ENCODE measurements at regions not wholly inside any gene's neighbourhood (a gene's known extent, or its start where the extent isn't known, plus 50 kb on each side); places are given as distances from the start of the nearest gene placed in this dataset.
"Not testable (repeated sequence)": the region's sequence is repeated elsewhere in the genome, so short reads cannot be mapped to it uniquely, and the experiment has no call there.

DNA sequence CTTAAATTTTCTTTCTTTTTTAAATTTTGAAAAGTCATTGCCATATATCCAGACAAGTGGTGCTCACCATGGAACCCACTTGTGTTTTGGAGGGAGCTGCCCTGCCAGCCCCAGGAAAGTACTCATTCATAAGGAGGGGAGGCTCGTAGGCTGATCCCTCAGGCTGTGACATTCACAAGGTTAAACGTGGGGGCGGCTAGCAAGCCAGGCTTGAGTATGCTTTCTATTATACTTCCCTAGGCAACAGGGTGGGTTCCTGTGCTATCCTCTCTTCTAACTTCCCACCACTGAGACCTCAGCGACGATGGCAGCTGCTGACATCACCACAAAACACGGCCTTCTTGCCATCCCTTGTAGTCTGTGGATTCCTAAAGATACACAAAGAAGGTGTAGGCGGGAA is 160.5 kb upstream of the C2CD4B start:
- no peak overlapping the region for H3K27ac ChIP-seq
- TF ChIP-seq, protein P1, sequence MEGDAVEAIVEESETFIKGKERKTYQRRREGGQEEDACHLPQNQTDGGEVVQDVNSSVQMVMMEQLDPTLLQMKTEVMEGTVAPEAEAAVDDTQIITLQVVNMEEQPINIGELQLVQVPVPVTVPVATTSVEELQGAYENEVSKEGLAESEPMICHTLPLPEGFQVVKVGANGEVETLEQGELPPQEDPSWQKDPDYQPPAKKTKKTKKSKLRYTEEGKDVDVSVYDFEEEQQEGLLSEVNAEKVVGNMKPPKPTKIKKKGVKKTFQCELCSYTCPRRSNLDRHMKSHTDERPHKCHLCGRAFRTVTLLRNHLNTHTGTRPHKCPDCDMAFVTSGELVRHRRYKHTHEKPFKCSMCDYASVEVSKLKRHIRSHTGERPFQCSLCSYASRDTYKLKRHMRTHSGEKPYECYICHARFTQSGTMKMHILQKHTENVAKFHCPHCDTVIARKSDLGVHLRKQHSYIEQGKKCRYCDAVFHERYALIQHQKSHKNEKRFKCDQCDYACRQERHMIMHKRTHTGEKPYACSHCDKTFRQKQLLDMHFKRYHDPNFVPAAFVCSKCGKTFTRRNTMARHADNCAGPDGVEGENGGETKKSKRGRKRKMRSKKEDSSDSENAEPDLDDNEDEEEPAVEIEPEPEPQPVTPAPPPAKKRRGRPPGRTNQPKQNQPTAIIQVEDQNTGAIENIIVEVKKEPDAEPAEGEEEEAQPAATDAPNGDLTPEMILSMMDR (IDR thresholded peaks at IDR 0.05): no peak
- no peak overlapping the region for H3K9ac ChIP-seq
- no peak overlapping the region for H3K4me2 ChIP-seq (ENCODE audit: low read length)
- no peaks in the 10 kb centered on the region for H3K79me2 ChIP-seq
- no peak overlapping the region for H2AFZ ChIP-seq
- no peaks in the 10 kb centered on the region for H3K36me3 ChIP-seq (ENCODE audit: control insufficient read depth, insufficient read depth, low read length)
- no peak overlapping the region for H3K4me3 ChIP-seq (ENCODE audit: low read depth, low read length)
- no peaks in the 10 kb centered on the region for H3K4me1 ChIP-seq
- no peaks in the 10 kb centered on the region for H3K9me3 ChIP-seq (ENCODE audit: control insufficient read depth, low read length)
- H3K27me3 ChIP-seq (ENCODE audit: control insufficient read depth, insufficient read depth, low read length): no peaks in the 10 kb centered on the region

DNA sequence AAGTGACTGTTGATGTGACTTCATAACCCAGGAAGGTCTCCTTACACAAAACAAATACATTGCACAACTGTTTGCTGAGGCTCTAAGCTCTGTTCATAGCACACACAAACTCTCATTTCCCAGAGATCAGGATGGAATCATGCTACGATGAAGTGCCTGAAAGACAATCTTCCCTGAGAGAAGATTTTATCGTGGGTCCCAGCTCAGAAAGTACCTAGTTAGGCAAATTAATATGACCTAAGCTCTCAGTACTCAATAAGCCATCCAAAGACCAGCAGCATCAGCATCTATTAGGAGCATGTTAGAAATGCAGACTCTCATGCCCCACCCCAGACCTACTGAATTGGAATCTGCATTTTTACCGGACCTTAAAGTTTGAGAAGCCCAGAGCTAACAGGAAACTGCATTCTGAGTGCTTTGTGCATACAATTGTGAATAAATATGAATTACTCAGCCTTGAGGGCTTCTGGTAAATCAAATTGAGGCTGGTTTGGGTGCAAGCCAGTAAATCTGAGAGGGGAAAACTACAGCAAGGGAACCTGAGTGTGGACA is 161.5 kb upstream of the C2CD4B start:
- H3K9me3 ChIP-seq (ENCODE audit: control insufficient read depth, low read length): no peaks in the 10 kb centered on the region
- no peaks in the 10 kb centered on the region for H3K79me2 ChIP-seq
- no peak overlapping the region for H3K27ac ChIP-seq
- no peaks in the 10 kb centered on the region for H3K4me1 ChIP-seq
- TF ChIP-seq, protein P1 (IDR thresholded peaks at IDR 0.05): no peak
- no peaks in the 10 kb centered on the region for H3K27me3 ChIP-seq (ENCODE audit: control insufficient read depth, insufficient read depth, low read length)
- H2AFZ ChIP-seq: no peak overlapping the region
- H3K9ac ChIP-seq: no peak overlapping the region
- no peaks in the 10 kb centered on the region for H3K36me3 ChIP-seq (ENCODE audit: control insufficient read depth, insufficient read depth, low read length)
- H3K4me3 ChIP-seq (ENCODE audit: low read depth, low read length): no peak overlapping the region
- H3K4me2 ChIP-seq (ENCODE audit: low read length): no peak overlapping the region

GRCh38 chr15:62327406-62327805 is 162.3 kb upstream of the C2CD4B start:
- H3K4me1 ChIP-seq: no peaks in the 10 kb centered on the region
- TF ChIP-seq, protein P1 (IDR thresholded peaks at IDR 0.05): no peak
- no peak overlapping the region for H2AFZ ChIP-seq
- no peaks in the 10 kb centered on the region for H3K9me3 ChIP-seq (ENCODE audit: control insufficient read depth, low read length)
- H3K27ac ChIP-seq: no peak overlapping the region
- no peaks in the 10 kb centered on the region for H3K79me2 ChIP-seq
- H3K36me3 ChIP-seq (ENCODE audit: control insufficient read depth, insufficient read depth, low read length): no peaks in the 10 kb centered on the region
- H3K4me3 ChIP-seq (ENCODE audit: low read depth, low read length): no peak overlapping the region
- no peak overlapping the region for H3K9ac ChIP-seq
- no peak overlapping the region for H3K4me2 ChIP-seq (ENCODE audit: low read length)
- H3K27me3 ChIP-seq (ENCODE audit: control insufficient read depth, insufficient read depth, low read length): no peaks in the 10 kb centered on the region

GRCh38 chr15:62332472-62332871 is 167.4 kb upstream of the C2CD4B start:
- H3K9me3 ChIP-seq (ENCODE audit: control insufficient read depth, low read length); H3K36me3 ChIP-seq (ENCODE audit: control insufficient read depth, insufficient read depth, low read length); H3K9ac ChIP-seq; H2AFZ ChIP-seq; H3K4me1 ChIP-seq; H3K4me2 ChIP-seq (ENCODE audit: low read length); H3K4me3 ChIP-seq (ENCODE audit: low read depth, low read length); H3K79me2 ChIP-seq; H3K27ac ChIP-seq; H3K27me3 ChIP-seq (ENCODE audit: control insufficient read depth, insufficient read depth, low read length): not testable (repeated sequence)

- Histone ChIP-seq H3K4me1 (no peaks in the 10 kb centered on the region), H3K79me2 (no peaks in the 10 kb centered on the region), H3K27ac (no peak overlapping the region), H3K4me3 (ENCODE audit: low read depth, low read length) (no peak overlapping the region), H2AFZ (no peak overlapping the region), H3K36me3 (ENCODE audit: control insufficient read depth, insufficient read depth, low read length) (no peaks in the 10 kb centered on the region), H3K27me3 (ENCODE audit: control insufficient read depth, insufficient read depth, low read length) (no peaks in the 10 kb centered on the region), H3K4me2 (ENCODE audit: low read length) (no peak overlapping the region), H3K9ac (no peak overlapping the region), H3K9me3 (ENCODE audit: control insufficient read depth, low read length) (no peaks in the 10 kb centered on the region)
- TF ChIP-seq, protein P1 (IDR thresholded peaks at IDR 0.05): no peak
Observed at GRCh38 chr15:62334536-62334935, 169.5 kb upstream of the C2CD4B start.
